Mononuclear cell (primary cell): ENCODE measurements at regions not wholly inside any gene's neighbourhood (a gene's known extent, or its start where the extent isn't known, plus 50 kb on each side); places are given as distances from the start of the nearest gene placed in this dataset.

ENCODE experiments used
- H3K27me3 ChIP-seq: 2 replicates; pipeline ENCODE4 v1.6.0; 2011; ENCODE audit warnings: low read length, control low read depth; ENCODE audit not compliant: insufficient read depth
- H3K4me1 ChIP-seq: 2 replicates; pipeline ENCODE4 v1.5.1; 2011; ENCODE audit warnings: mild to moderate bottlenecking, low read length, control low read depth; ENCODE audit not compliant: insufficient read depth
- H3K4me3 ChIP-seq: 2 replicates; pipeline ENCODE4 v1.5.1; 2011; ENCODE audit warnings: mild to moderate bottlenecking, low read length, moderate library complexity
- H3K9me3 ChIP-seq: 2 replicates; pipeline ENCODE4 v1.5.1; 2011; ENCODE audit warnings: low read depth, mild to moderate bottlenecking, control low read depth, low read length

- Histone ChIP-seq H3K9me3 (no peaks in the 10 kb centered on the region), H3K4me1 (no peaks in the 10 kb centered on the region), H3K4me3 (no peak overlapping the region), H3K27me3 (no peaks in the 10 kb centered on the region)
These were observed 104.6 kb downstream of the PAX1 start for GRCh38 chr20:21809961-21810523.

- no peaks in the 10 kb centered on the region for H3K9me3 ChIP-seq
- H3K27me3 ChIP-seq, result no peaks in the 10 kb centered on the region
- H3K4me1 ChIP-seq, result no peaks in the 10 kb centered on the region
- no peak overlapping the region for H3K4me3 ChIP-seq
These were observed 103.6 kb downstream of the PAX1 start for GRCh38 chr20:21808863-21809664.

- no peak overlapping the region for H3K4me3 ChIP-seq
- H3K9me3 ChIP-seq, result no peaks in the 10 kb centered on the region
- H3K27me3 ChIP-seq, result no peaks in the 10 kb centered on the region
- no peaks in the 10 kb centered on the region for H3K4me1 ChIP-seq
These were observed 102.7 kb downstream of the PAX1 start for GRCh38 chr20:21808139-21808538.

- Histone ChIP-seq H3K9me3 (no peaks in the 10 kb centered on the region), H3K27me3 (no peaks in the 10 kb centered on the region), H3K4me1 (no peaks in the 10 kb centered on the region), H3K4me3 (no peak overlapping the region)
These were observed 99.3 kb downstream of the PAX1 start for GRCh38 chr20:21804802-21805201.

- H3K9me3 ChIP-seq, result no peaks in the 10 kb centered on the region
- H3K27me3 ChIP-seq, result no peaks in the 10 kb centered on the region
- no peaks in the 10 kb centered on the region for H3K4me1 ChIP-seq
- no peak overlapping the region for H3K4me3 ChIP-seq
These were observed 95.7 kb downstream of the PAX1 start for GRCh38 chr20:21801193-21801592.

GRCh38 chr20:21798384-21798783 is 92.9 kb downstream of the PAX1 start:
- Histone ChIP-seq H3K27me3 (no peaks in the 10 kb centered on the region), H3K4me1 (no peaks in the 10 kb centered on the region), H3K4me3 (no peak overlapping the region), H3K9me3 (no peaks in the 10 kb centered on the region)

- H3K4me1 ChIP-seq, result no peaks in the 10 kb centered on the region
- no peaks in the 10 kb centered on the region for H3K27me3 ChIP-seq
- H3K9me3 ChIP-seq, result no peaks in the 10 kb centered on the region
- no peak overlapping the region for H3K4me3 ChIP-seq
These were observed 90.6 kb downstream of the PAX1 start for GRCh38 chr20:21796059-21796458.

GRCh38 chr20:21788082-21788481 is 82.6 kb downstream of the PAX1 start:
- Histone ChIP-seq H3K27me3 (no peaks in the 10 kb centered on the region), H3K4me1 (no peaks in the 10 kb centered on the region), H3K4me3 (no peak overlapping the region), H3K9me3 (no peaks in the 10 kb centered on the region)

- H3K27me3 ChIP-seq, result no peaks in the 10 kb centered on the region
- no peaks in the 10 kb centered on the region for H3K9me3 ChIP-seq
- H3K4me1 ChIP-seq, result no peaks in the 10 kb centered on the region
- H3K4me3 ChIP-seq, result no peak overlapping the region
These were observed 76.1 kb downstream of the PAX1 start for GRCh38 chr20:21781446-21782075.

GRCh38 chr20:21780528-21780927 is 75.1 kb downstream of the PAX1 start:
- Histone ChIP-seq H3K27me3 (no peaks in the 10 kb centered on the region), H3K4me3 (no peak overlapping the region), H3K9me3 (no peaks in the 10 kb centered on the region), H3K4me1 (no peaks in the 10 kb centered on the region)
